PC-9 (cell line): ENCODE measurements at regions not wholly inside any gene's neighbourhood (a gene's known extent, or its start where the extent isn't known, plus 50 kb on each side); places are given as distances from the start of the nearest gene placed in this dataset.

Experiments used
- BruUV-seq: library from RNA; stranded (reverse); fragments of 400-500 nt; replicated peaks from 2 replicates; lab custom pipeline; 2021; lab: Mats Ljungman, UMichigan
- CTCF ChIA-PET: fragments of 300-600 bp; sonication (Branson Sonifier 250); formaldehyde crosslinking; loops from one replicate; lab custom pipeline; 2022; ENCODE audit warnings: antibody characterized with exemption; lab: Charles Lee
- POLR2A ChIA-PET: fragments of 300-600 bp; sonication (Branson Sonifier 250); formaldehyde crosslinking; loops from one replicate; lab custom pipeline; 2022; ENCODE audit warnings: antibody characterized with exemption; ENCODE audit not compliant: unreplicated experiment; lab: Charles Lee
- DNase-seq, 2 experiments: peaks; one replicate each; pipeline versions ENCODE4 v3.0.0 to v3.0.0-alpha.2; 2015 to 2022; ENCODE audit warnings: mixed read lengths in 1 of 2
- H2AFZ ChIP-seq: fragments of 200-600 bp; sonication (generic); 2 replicates; pipeline ENCODE4 v1.8.1; 2017; ENCODE audit warnings: antibody characterized with exemption
- H3F3A ChIP-seq: fragments of 200-600 bp; sonication (generic); 2 replicates; pipeline ENCODE4 v1.8.1; 2017; ENCODE audit warnings: antibody characterized with exemption, mild to moderate bottlenecking, low read depth; ENCODE audit not compliant: insufficient read depth
- H3K27ac ChIP-seq: fragments of 200-600 bp; sonication (generic); 2 replicates; pipeline ENCODE4 v1.6.1; 2016; ENCODE audit warnings: mixed run types
- H3K27me3 ChIP-seq: fragments of 200-600 bp; sonication (generic); 2 replicates; pipeline ENCODE4 v1.6.1; 2016; ENCODE audit warnings: low read depth, mixed run types; ENCODE audit not compliant: insufficient read depth
- H3K36me3 ChIP-seq: fragments of 200-600 bp; sonication (generic); 2 replicates; pipeline ENCODE4 v1.6.1; 2016; ENCODE audit warnings: low read depth, mixed run types
- H3K4me1 ChIP-seq: fragments of 200-600 bp; sonication (generic); replicated peaks from 2 replicates; pipeline ENCODE4 v1.6.1; 2016; ENCODE audit warnings: mixed run types; ENCODE audit not compliant: insufficient read depth
- H3K4me2 ChIP-seq: fragments of 200-600 bp; sonication (generic); 2 replicates; pipeline ENCODE4 v1.6.1; 2017; ENCODE audit warnings: mixed run types
- H3K4me3 ChIP-seq: fragments of 200-600 bp; sonication (generic); 2 replicates; pipeline ENCODE4 v1.6.1; 2016; ENCODE audit warnings: mixed run types
- H3K79me2 ChIP-seq: fragments of 200-600 bp; sonication (generic); 2 replicates; pipeline ENCODE4 v1.6.1; 2017; ENCODE audit warnings: low read depth, mixed run types
- H3K9me2 ChIP-seq: fragments of 200-600 bp; sonication (generic); 2 replicates; pipeline ENCODE4 v1.8.1; 2017; ENCODE audit warnings: mild to moderate bottlenecking; ENCODE audit not compliant: insufficient read depth
- H3K9me3 ChIP-seq: fragments of 200-600 bp; sonication (generic); 2 replicates; pipeline ENCODE4 v1.8.1; 2016; ENCODE audit warnings: low read depth; ENCODE audit not compliant: insufficient read depth
- H4K20me1 ChIP-seq: fragments of 200-600 bp; sonication (generic); 2 replicates; pipeline ENCODE4 v1.8.1; 2017; ENCODE audit not compliant: insufficient read depth
- CTCF ChIP-seq: fragments of 200-600 bp; sonication (generic); conservative IDR thresholded peaks from 2 replicates; pipeline ENCODE4 v1.6.1; 2017; ENCODE audit warnings: mixed run types, antibody characterized with exemption, mild to moderate bottlenecking, moderate library complexity
- EZH2 ChIP-seq: fragments of 200-600 bp; sonication (generic); IDR thresholded peaks from 2 replicates; pipeline ENCODE4 v1.8.0; 2017; ENCODE audit warnings: antibody characterized with exemption, low read depth
- intact Hi-C: fragments of 100-400 bp; cut with micrococcal nuclease; formaldehyde crosslinking; loops from one replicate; pipeline ENCODE4 v1.10.0; 2022; ENCODE audit not compliant: unreplicated experiment

DNA sequence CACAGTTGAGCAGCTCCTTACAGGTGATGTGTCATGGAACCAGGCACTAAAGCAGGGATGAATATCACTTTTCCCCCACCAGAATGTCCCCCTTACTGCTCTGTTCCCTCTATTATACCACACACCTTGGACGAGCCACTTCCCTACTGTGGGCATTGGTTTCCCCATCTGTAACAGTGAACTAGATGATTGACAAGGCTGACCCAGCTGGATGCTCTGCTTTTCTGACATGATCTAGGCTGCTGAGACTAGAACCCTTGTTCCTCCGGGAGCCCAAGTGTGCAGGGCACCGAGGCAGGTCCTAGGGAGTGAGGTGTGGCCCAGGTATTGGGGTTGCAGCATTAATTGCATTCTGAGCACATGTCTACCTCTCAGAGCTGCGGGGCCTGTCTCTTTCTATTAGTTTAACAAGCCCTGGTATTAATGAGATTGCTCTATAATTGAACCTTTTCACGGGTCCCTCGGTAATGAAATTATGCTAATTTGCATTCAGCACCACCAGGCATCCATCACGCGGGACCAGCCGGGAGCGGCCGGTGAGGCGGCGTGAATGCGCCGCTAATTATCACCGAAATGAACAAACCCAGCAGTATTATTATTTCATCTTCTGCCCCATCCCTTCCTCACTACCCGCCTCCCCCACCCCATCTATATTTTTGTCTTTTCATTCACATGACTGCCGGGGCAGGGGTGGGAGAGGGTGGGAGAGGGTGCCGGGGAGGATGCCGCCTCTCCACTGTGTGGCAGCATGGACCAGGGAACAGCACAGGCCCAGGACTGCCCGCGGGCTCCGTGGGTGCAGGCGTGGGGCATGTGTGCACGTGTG is 121.1 kb downstream of the CYLD start:
- DNase-seq = no peak
- Histone ChIP-seq H3K27me3 (no peaks in the 10 kb centered on the region), H3K36me3 (no peaks in the 10 kb centered on the region), H3K4me2 (no peak overlapping the region), H3K4me1 (peaks cover 12% of the 10 kb centered on the region), H3F3A (0 out of 2 replicates have a peak, but pooled peaks cover 5% of the 10 kb centered on the region), H4K20me1 (no peaks in the 10 kb centered on the region), H2AFZ (no peak overlapping the region), H3K27ac (no peak overlapping the region), H3K9me2 (no peaks in the 10 kb centered on the region), H3K4me3 (no peak overlapping the region), H3K79me2 (no peaks in the 10 kb centered on the region), H3K9me3 (no peaks in the 10 kb centered on the region)
- TF ChIP-seq EZH2 (no peak), CTCF (no peak)
- intact Hi-C loops = no loop called here
- ChIA-PET POLR2A (interaction anchor here (0.6 kb wide), 1 partner anchor 1665 kb away, joined by 20 read pairs; no protein-coding TSS in a partner anchor), CTCF (no interaction called here)
- BruUV-seq = no TSS peak

GRCh38 chr16:50861970-50862411 is 120.1 kb downstream of the CYLD start:
- Histone ChIP-seq H3K4me3 (no peak overlapping the region), H3K4me2 (no peak overlapping the region; the same call in 1 of the 2 replicates), H4K20me1 (no peaks in the 10 kb centered on the region), H3F3A (0 out of 2 replicates have a peak, but pooled peaks cover 5% of the 10 kb centered on the region), H2AFZ (no peak overlapping the region), H3K9me2 (no peaks in the 10 kb centered on the region), H3K9me3 (no peaks in the 10 kb centered on the region), H3K79me2 (no peaks in the 10 kb centered on the region), H3K36me3 (no peaks in the 10 kb centered on the region), H3K27me3 (no peaks in the 10 kb centered on the region), H3K4me1 (peaks cover 12% of the 10 kb centered on the region), H3K27ac (no peak overlapping the region)
- ChIA-PET POLR2A (interaction anchor here (0.6 kb wide), 1 partner anchor 1664 kb away, joined by 20 read pairs; no protein-coding TSS in a partner anchor), CTCF (no interaction called here)
- BruUV-seq = no TSS peak
- TF ChIP-seq EZH2 (no peak), CTCF (no peak)
- intact Hi-C loops = no loop called here
- DNase-seq = peak in 1 of 2 experiments; percentile 62

DNA sequence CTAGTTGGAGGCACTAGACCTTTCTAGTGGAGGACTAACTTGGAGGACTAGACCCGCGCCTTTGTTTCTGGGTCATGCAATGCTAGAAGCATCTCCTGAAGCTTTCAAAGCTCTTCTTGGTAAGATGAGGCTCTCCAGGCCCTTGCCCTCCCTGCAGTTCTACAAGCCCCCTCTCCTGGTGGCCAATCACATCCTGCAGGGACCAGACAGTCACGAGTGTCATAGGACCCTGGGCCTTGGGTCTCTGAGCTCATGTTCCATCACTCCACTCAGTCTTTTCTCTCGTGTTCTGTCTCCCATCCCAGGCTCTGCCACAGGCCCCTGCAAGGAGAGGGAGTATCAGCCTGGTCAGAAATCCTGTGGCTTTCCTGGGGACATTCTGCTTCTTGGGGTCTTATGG is 119.6 kb downstream of the CYLD start:
- TF ChIP-seq CTCF = no peak
- TF ChIP-seq EZH2 = no peak
- Histone ChIP-seq H3K4me2 (no peak overlapping the region), H3K9me2 (no peaks in the 10 kb centered on the region), H4K20me1 (no peaks in the 10 kb centered on the region), H3K4me1 (peaks cover 12% of the 10 kb centered on the region), H3K27ac (no peak overlapping the region), H3K79me2 (no peaks in the 10 kb centered on the region), H3K9me3 (no peaks in the 10 kb centered on the region), H3F3A (0 out of 2 replicates have a peak, but pooled peaks cover 5% of the 10 kb centered on the region), H3K27me3 (no peaks in the 10 kb centered on the region), H3K4me3 (no peak overlapping the region), H2AFZ (no peak overlapping the region), H3K36me3 (no peaks in the 10 kb centered on the region)
- ChIA-PET POLR2A (no interaction called here), CTCF (no interaction called here)
- intact Hi-C loops = no loop called here
- no peak for DNase-seq
- BruUV-seq = no TSS peak
